ENCODE measurements at regions not wholly inside any gene's neighbourhood (a gene's known extent, or its start where the extent isn't known, plus 50 kb on each side); places are given as distances from the start of the nearest gene placed in this dataset.

- TF ChIP-seq CTCF (conservative IDR thresholded peaks at IDR 0.05; ENCODE audit: low read depth in 2 of 2) (no peak), ZNF462 (CRISPR knock-in tag; IDR thresholded peaks at IDR 0.05) (no peak), CREB1 (CRISPR knock-in tag; IDR thresholded peaks at IDR 0.05; ENCODE audit: low read depth) (no peak), EZH2 (IDR thresholded peaks at IDR 0.05; ENCODE audit: low read depth, unreplicated experiment) (no peak), REST (IDR thresholded peaks at IDR 0.05; ENCODE audit: unreplicated experiment) (no peak), EZH2phosphoT487 (IDR thresholded peaks at IDR 0.05; ENCODE audit: unreplicated experiment) (no peak), POLR2AphosphoS5 (IDR thresholded peaks at IDR 0.05; ENCODE audit: low read depth) (no peak), JUNB (IDR thresholded peaks at IDR 0.05; ENCODE audit: unreplicated experiment) (no peak), ZNF114 (CRISPR knock-in tag; IDR thresholded peaks at IDR 0.05) (no peak), ETS1 (IDR thresholded peaks at IDR 0.05) (no peak), STAT1 (IDR thresholded peaks at IDR 0.05; ENCODE audit: unreplicated experiment) (no peak)
Observed at GRCh38 chr4:11730545-11730944, 301.9 kb upstream of the HS3ST1 start.
